ENCODE measurements at regions not wholly inside any gene's neighbourhood (a gene's known extent, or its start where the extent isn't known, plus 50 kb on each side); places are given as distances from the start of the nearest gene placed in this dataset.

DNA sequence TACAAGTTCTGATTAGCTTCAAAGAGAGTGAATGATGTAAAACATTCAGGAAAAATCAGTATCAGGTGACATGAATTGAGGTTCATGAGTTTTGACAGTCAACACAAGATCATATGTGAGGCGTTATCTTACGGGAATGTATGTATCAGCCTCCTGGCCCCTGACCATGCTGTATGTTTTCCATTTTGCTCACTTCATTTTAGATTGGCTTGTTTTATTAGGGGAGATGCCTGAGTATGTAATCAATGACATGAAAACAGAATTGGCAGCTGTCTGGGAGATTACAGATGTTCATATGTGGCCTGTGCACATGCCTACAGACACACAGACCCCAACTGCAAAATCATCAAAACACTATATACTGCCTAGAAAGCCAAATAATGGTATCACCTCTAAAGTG is 168.5 kb upstream of the RND3 start:
- TF ChIP-seq EZH2 (IDR thresholded peaks at IDR 0.05; ENCODE audit: insufficient read depth, poor library complexity, severe bottlenecking) (no peak), EZH2phosphoT487 (IDR thresholded peaks at IDR 0.05; ENCODE audit: insufficient read depth, low read depth) (no peak)
